Progenitor cell of endocrine pancreas (in vitro differentiated cells): ENCODE measurements at regions not wholly inside any gene's neighbourhood (a gene's known extent, or its start where the extent isn't known, plus 50 kb on each side); places are given as distances from the start of the nearest gene placed in this dataset.

Experiments
- DNase-seq: peaks from one replicate; pipeline ENCODE4 v3.0.0; 2021; ENCODE audit warnings: low spot score; ENCODE audit not compliant: unreplicated experiment
- H3K27ac Mint-ChIP-seq: 2 replicates; pipeline ENCODE4 v1.8.0; 2021; ENCODE audit warnings: mild to moderate bottlenecking, moderate library complexity, mixed read lengths
- H3K27me3 Mint-ChIP-seq: 2 replicates; pipeline ENCODE4 v1.8.0; 2021; ENCODE audit warnings: mixed read lengths
- H3K36me3 Mint-ChIP-seq: 2 replicates; pipeline ENCODE4 v1.8.0; 2022; ENCODE audit warnings: mixed read lengths; ENCODE audit not compliant: insufficient read depth
- H3K4me1 Mint-ChIP-seq: 2 replicates; pipeline ENCODE4 v1.8.0; 2021; ENCODE audit warnings: low read depth, mixed read lengths
- H3K4me3 Mint-ChIP-seq: 2 replicates; pipeline ENCODE4 v1.8.0; 2021; ENCODE audit warnings: low read depth, mild to moderate bottlenecking, moderate library complexity, mixed read lengths
- H3K9me3 Mint-ChIP-seq: 2 replicates; pipeline ENCODE4 v1.8.0; 2021; ENCODE audit warnings: low read depth, mixed read lengths
- TF ChIP-seq, protein P1 (sequence below): fragments of 200-600 bp; sonication (generic); IDR thresholded peaks from one replicate; pipeline ENCODE4 v1.5.0; 2021; ENCODE audit warnings: antibody characterized with exemption, mild to moderate bottlenecking; ENCODE audit not compliant: unreplicated experiment

- Mint-ChIP-seq H3K27me3 (no peaks in the 10 kb centered on the region), H3K4me3 (no peak overlapping the region), H3K36me3 (no peaks in the 10 kb centered on the region), H3K27ac (no peak overlapping the region), H3K4me1 (no peaks in the 10 kb centered on the region), H3K9me3 (no peaks in the 10 kb centered on the region)
- DNase-seq: no peak
- TF ChIP-seq, protein P1, sequence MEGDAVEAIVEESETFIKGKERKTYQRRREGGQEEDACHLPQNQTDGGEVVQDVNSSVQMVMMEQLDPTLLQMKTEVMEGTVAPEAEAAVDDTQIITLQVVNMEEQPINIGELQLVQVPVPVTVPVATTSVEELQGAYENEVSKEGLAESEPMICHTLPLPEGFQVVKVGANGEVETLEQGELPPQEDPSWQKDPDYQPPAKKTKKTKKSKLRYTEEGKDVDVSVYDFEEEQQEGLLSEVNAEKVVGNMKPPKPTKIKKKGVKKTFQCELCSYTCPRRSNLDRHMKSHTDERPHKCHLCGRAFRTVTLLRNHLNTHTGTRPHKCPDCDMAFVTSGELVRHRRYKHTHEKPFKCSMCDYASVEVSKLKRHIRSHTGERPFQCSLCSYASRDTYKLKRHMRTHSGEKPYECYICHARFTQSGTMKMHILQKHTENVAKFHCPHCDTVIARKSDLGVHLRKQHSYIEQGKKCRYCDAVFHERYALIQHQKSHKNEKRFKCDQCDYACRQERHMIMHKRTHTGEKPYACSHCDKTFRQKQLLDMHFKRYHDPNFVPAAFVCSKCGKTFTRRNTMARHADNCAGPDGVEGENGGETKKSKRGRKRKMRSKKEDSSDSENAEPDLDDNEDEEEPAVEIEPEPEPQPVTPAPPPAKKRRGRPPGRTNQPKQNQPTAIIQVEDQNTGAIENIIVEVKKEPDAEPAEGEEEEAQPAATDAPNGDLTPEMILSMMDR: no peak
These were observed 149.3 kb downstream of the ZC3H11B start for GRCh38 chr1:219463636-219464035.

DNA sequence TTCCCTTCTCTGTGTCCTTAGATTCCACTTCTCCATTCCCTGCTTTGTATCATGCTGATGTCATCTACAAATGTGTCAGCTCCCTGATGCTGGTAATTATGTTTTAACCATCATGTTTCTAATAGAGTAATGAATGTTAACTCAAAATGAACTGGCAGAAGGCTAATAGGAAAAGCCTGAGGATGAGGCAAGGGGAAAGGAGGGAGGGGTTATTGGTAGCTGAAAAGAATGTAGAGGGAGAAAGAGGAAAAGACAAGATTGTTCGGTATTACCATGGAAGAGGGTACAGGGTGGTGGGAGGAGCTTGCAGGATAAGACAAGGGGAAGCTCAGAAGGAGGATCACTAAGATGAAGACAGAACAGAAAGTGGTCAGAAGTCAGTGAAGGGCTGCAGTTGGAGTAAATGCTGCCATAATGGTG is 150.9 kb downstream of the ZC3H11B start:
- TF ChIP-seq, protein P1: no peak
- Mint-ChIP-seq H3K4me1 (no peaks in the 10 kb centered on the region), H3K27me3 (no peaks in the 10 kb centered on the region), H3K27ac (no peak overlapping the region), H3K36me3 (no peaks in the 10 kb centered on the region), H3K4me3 (no peak overlapping the region), H3K9me3 (no peaks in the 10 kb centered on the region)
- DNase-seq: no peak

DNA sequence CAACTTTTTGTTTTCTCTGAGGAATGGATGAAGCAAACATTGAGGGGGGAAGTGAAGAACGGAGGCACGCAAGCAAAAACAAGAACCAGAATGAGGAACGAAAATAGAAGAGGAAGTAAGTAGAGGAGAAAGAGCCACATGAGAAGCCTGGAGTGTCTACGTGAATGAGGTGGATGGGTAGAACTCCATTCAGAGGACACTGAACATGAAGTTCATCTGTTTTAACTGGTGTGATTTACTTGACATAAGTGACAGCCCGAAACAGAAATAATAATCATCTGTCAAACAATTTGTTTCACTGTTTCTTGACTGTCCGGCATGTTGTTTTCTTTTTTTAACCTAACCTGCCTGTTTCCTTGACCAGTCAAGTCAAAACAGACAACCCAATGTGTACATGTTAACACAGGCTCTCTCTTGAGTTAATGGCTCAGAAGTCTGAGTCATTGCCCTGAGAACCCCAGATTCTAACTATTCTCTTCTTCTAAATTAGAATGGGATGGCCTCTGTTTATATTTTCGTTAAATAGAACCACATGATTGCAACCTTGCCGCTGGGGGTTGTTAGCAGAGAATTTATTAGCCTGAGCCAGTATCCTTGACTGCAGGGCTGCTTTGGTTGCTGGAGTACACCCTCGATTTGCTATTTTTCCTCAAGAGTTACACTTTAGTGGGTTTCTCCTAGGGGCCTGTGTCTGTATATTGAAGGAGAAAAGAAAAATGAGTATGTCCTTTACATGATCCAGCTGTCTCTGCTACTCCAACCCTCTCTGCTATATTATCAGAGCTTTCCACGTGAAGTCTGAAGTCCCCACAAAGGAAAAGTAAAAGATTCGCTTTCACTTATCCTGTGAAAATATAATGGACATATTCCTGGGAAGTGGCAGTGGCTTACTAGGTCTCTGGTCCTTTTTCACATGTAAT is 151.7 kb downstream of the ZC3H11B start:
- TF ChIP-seq, protein P1: no peak
- Mint-ChIP-seq H3K36me3 (no peaks in the 10 kb centered on the region), H3K9me3 (no peaks in the 10 kb centered on the region), H3K27me3 (no peaks in the 10 kb centered on the region), H3K4me3 (no peak overlapping the region), H3K4me1 (no peaks in the 10 kb centered on the region), H3K27ac (no peak overlapping the region)
- no peak for DNase-seq

DNA sequence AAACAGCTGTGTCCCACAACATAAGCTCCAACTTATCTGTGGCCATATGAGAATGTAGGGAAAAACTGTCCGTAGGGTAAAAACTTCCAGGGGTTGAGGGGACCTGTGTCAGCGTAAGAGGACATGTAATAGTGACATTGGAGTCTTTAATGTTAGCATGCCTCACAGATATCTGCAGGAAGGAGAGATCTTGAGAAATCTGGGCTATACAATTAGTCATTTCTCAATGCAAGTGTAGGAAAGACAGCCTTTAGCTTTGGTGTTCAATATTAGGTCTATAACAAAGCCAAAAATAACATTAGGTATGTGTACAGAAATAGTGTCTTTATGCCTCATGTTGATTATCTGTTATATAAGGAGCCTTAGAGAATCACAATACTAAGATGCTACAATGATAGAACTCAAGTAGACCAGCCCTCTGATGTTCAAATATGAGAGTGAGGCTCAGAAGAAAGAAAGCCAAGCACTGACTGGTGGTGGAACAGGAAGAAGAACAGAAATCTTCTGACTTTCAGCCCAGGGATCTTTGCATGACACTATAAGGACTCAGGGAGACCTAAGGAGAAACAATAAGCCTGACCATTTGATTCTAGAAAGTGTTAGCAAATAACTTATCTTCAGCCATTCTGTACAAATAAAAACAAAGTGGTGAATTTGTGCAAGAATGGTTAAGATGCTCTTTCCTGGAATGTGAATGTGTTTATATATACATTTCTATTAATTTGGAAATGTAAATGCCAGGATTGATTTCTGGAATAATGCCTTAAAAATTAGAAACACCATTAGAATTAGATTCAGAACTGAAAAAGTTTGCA is 152.6 kb downstream of the ZC3H11B start:
- Mint-ChIP-seq H3K9me3 (no peaks in the 10 kb centered on the region), H3K27ac (no peak overlapping the region), H3K4me3 (no peak overlapping the region), H3K36me3 (no peaks in the 10 kb centered on the region), H3K4me1 (no peaks in the 10 kb centered on the region), H3K27me3 (no peaks in the 10 kb centered on the region)
- TF ChIP-seq, protein P1: no peak
- DNase-seq: no peak

DNA sequence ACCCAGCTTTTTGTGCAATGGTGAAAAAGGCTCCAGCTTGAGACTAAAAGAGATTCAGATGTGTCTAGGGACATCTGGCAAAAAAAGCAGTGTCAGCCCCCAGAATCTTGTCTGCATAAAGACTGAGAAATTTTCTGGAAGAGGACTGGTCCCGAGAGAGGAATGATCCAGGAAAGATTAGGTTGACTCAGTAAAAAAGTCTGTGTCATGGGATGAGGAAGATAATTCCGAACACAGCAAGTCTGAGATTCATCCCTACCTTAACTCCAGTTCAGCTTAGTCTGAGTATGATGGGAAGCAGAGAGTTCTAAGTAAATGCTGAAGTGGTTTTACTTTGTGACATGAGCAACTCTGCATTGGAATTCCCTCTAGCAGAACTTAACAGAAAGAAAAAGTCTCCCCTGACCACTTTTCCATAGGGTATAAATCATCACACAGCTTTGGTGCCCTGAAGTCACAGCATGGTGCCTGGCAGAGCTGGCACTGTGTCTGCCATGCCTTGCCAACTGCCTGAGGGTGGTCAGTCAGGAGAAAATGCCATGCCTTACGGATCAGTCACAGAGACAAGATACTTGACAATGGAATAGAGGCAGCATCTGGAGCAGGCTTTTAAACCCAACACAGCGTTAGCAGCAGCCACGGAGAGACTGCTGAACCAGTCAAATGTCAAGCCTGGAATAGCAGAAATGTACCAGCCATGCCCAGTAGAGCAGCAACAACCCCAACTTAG is 153.4 kb downstream of the ZC3H11B start:
- TF ChIP-seq, protein P1: no peak
- no peaks in the 10 kb centered on the region for H3K36me3 Mint-ChIP-seq
- no peak overlapping the region for H3K4me3 Mint-ChIP-seq
- no peak overlapping the region for H3K27ac Mint-ChIP-seq
- H3K27me3 Mint-ChIP-seq: no peaks in the 10 kb centered on the region
- no peaks in the 10 kb centered on the region for H3K9me3 Mint-ChIP-seq
- no peak for DNase-seq
- H3K4me1 Mint-ChIP-seq: no peaks in the 10 kb centered on the region
